ENCODE measurements at regions not wholly inside any gene's neighbourhood (a gene's known extent, or its start where the extent isn't known, plus 50 kb on each side); places are given as distances from the start of the nearest gene placed in this dataset.

- Histone ChIP-seq H3K9me3 (replicated peaks; ENCODE audit: control insufficient read depth, insufficient read depth, low read length) (no peaks in the 10 kb centered on the region), H2AFZ (ENCODE audit: control insufficient read depth, low read depth, low read length) (no peak overlapping the region), H3K4me2 (ENCODE audit: control insufficient read depth, insufficient read depth) (no peak overlapping the region), H3K27me3 (replicated peaks in 1 of 2; ENCODE audit: control insufficient read depth in 2 of 2, insufficient read depth in 2 of 2, low read length in 1 of 2) (no peaks in the 10 kb centered on the region), H4K20me1 (ENCODE audit: control insufficient read depth, insufficient read depth) (no peaks in the 10 kb centered on the region), H3K4me3 (no peak overlapping the region), H3K9ac (ENCODE audit: control insufficient read depth, insufficient read depth, low read length) (no peak overlapping the region), H3K4me1 (ENCODE audit: control insufficient read depth, insufficient read depth, low read length) (no peaks in the 10 kb centered on the region), H3K79me2 (ENCODE audit: control insufficient read depth, insufficient read depth, low read length) (no peaks in the 10 kb centered on the region), H3K27ac (ENCODE audit: control insufficient read depth, insufficient read depth) (no peak overlapping the region), H3K36me3 (ENCODE audit: control insufficient read depth in 2 of 2, insufficient read depth in 2 of 2, low read length in 1 of 2) (no peaks in the 10 kb centered on the region)
- ATAC-seq (no peak), FAIRE-seq (no peak), DNase-seq (ENCODE audit: low read depth, low spot score) (no peak)
- BruUV-seq (replicated peaks) = no TSS peak
- POLR2A ChIA-PET = no interaction called here
- CTCF ChIA-PET = no interaction called here
- TF ChIP-seq SIN3A (IDR thresholded peaks at IDR 0.05; ENCODE audit: low read depth, low read length) (no peak), MEF2A (IDR thresholded peaks at IDR 0.05; ENCODE audit: insufficient read depth, low read depth, low read length) (no peak), RAD51 (IDR thresholded peaks at IDR 0.05) (no peak), ESRRA (IDR thresholded peaks at IDR 0.05; ENCODE audit: low read length) (no peak), KDM1A (IDR thresholded peaks at IDR 0.05; ENCODE audit: borderline replicate concordance) (no peak), ZNF687 (IDR thresholded peaks at IDR 0.05) (no peak), PAX8 (IDR thresholded peaks at IDR 0.05) (no peak), POU2F2 (IDR thresholded peaks at IDR 0.05; ENCODE audit: borderline replicate concordance, low read depth, low read length) (no peak), ZNF217 (IDR thresholded peaks at IDR 0.05) (no peak), ZBED1 (IDR thresholded peaks at IDR 0.05; ENCODE audit: borderline replicate concordance) (no peak), CREB1 (IDR thresholded peaks at IDR 0.05; ENCODE audit: low read depth) (no peak), RBBP5 (conservative IDR thresholded peaks at IDR 0.05) (no peak), CHD1 (IDR thresholded peaks at IDR 0.05; ENCODE audit: low read depth, low read length) (no peak)
- whole genome bisulfite sequencing (ENCODE audit: insufficient coverage, insufficient replicate concordance, low lambda C conversion rate, missing lambda C conversion rate) = 59% methylated on average over 2 of the region's 2 CpGs
- intact Hi-C loops (cut with micrococcal nuclease; ENCODE audit: unreplicated experiment) = no loop called here
- in situ Hi-C loops (cut with MboI) = no loop called here
- RAD21 ChIA-PET (ENCODE audit: unreplicated experiment) = no interaction called here
- SMC1A ChIA-PET (ENCODE audit: uncharacterized antibody, unreplicated experiment) = no interaction called here
These were observed 914.5 kb upstream of the AGA start for GRCh38 chr4:178356725-178357124.

All from GM12878 (cell line).